ENCODE measurements at regions not wholly inside any gene's neighbourhood (a gene's known extent, or its start where the extent isn't known, plus 50 kb on each side); places are given as distances from the start of the nearest gene placed in this dataset.

DNA sequence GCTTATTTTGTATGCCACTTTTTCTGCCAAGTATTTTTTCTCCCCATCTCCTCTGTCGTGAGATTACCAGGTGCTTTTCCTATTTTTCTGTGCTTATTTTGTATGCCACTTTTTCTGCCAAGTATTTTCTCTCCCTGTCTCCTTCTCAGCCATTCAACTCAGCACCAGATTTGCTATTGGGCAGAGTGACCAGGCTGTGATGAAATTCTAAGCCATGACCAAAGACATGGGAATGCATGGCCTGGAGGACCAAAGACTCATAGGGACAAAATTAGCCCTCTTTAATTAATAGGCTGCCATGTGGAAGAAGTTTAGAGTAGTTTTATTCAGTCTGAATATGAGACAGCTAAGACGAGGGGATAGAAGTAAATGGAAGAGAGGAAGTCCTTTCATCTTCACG lies 257.4 kb downstream of the SQOR start:
- TF ChIP-seq TAF1 (IDR thresholded peaks at IDR 0.05; ENCODE audit: borderline replicate concordance, insufficient read depth, low read length) = no peak
- no peak for TF ChIP-seq SIN3A (IDR thresholded peaks at IDR 0.05; ENCODE audit: borderline replicate concordance, insufficient read depth, low read length)
- no peak for TF ChIP-seq POLR2AphosphoS5 (IDR thresholded peaks at IDR 0.05; ENCODE audit: low read depth, low read length)
- no peak for TF ChIP-seq REST (IDR thresholded peaks at IDR 0.05; ENCODE audit: insufficient read depth in 1 of 2, low read depth in 2 of 2, low read length in 2 of 2)
- no peak for TF ChIP-seq FOXP2 (optimal IDR thresholded peaks at IDR 0.05; ENCODE audit: borderline replicate concordance, extremely low read depth, extremely low read length, insufficient read depth)

DNA sequence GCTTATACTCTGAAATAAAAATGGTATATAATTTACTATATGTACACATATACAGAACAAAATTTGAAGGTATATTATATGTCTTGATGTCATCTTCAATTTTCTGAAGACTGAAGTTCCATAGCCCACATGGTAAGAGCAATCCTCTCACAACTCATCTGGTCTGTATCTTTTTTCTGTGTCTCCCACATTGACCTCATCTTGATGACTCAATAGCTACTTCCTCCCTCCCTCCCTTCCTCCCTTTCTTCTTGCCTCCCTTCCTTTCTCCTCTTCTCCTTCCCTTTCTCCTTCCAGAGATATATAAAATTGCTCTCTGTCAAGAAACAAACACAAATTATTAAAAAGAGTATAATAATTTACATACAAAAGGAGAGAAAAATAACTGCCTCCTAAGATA lies 268.5 kb downstream of the SQOR start:
- TF ChIP-seq REST (IDR thresholded peaks at IDR 0.05; ENCODE audit: insufficient read depth in 1 of 2, low read depth in 2 of 2, low read length in 2 of 2) (no peak), SIN3A (IDR thresholded peaks at IDR 0.05; ENCODE audit: borderline replicate concordance, insufficient read depth, low read length) (no peak), FOXP2 (optimal IDR thresholded peaks at IDR 0.05; ENCODE audit: borderline replicate concordance, extremely low read depth, extremely low read length, insufficient read depth) (no peak), POLR2AphosphoS5 (IDR thresholded peaks at IDR 0.05; ENCODE audit: low read depth, low read length) (no peak), TAF1 (IDR thresholded peaks at IDR 0.05; ENCODE audit: borderline replicate concordance, insufficient read depth, low read length) (no peak)

GRCh38 chr15:45904019-45904418 lies 269.2 kb downstream of the SQOR start:
- TF ChIP-seq POLR2AphosphoS5 (IDR thresholded peaks at IDR 0.05; ENCODE audit: low read depth, low read length) (no peak), FOXP2 (optimal IDR thresholded peaks at IDR 0.05; ENCODE audit: borderline replicate concordance, extremely low read depth, extremely low read length, insufficient read depth) (no peak), REST (IDR thresholded peaks at IDR 0.05; ENCODE audit: insufficient read depth in 1 of 2, low read depth in 2 of 2, low read length in 2 of 2) (no peak), TAF1 (IDR thresholded peaks at IDR 0.05; ENCODE audit: borderline replicate concordance, insufficient read depth, low read length) (no peak), SIN3A (IDR thresholded peaks at IDR 0.05; ENCODE audit: borderline replicate concordance, insufficient read depth, low read length) (no peak)

- no peak for TF ChIP-seq SIN3A (IDR thresholded peaks at IDR 0.05; ENCODE audit: borderline replicate concordance, insufficient read depth, low read length)
- TF ChIP-seq FOXP2 (optimal IDR thresholded peaks at IDR 0.05; ENCODE audit: borderline replicate concordance, extremely low read depth, extremely low read length, insufficient read depth) = no peak
- TF ChIP-seq TAF1 (IDR thresholded peaks at IDR 0.05; ENCODE audit: borderline replicate concordance, insufficient read depth, low read length) = no peak
- no peak for TF ChIP-seq REST (IDR thresholded peaks at IDR 0.05; ENCODE audit: insufficient read depth in 1 of 2, low read depth in 2 of 2, low read length in 2 of 2)
- no peak for TF ChIP-seq POLR2AphosphoS5 (IDR thresholded peaks at IDR 0.05; ENCODE audit: low read depth, low read length)
These were observed 271.4 kb downstream of the SQOR start for GRCh38 chr15:45906230-45906629.

- no peak for TF ChIP-seq POLR2AphosphoS5 (IDR thresholded peaks at IDR 0.05; ENCODE audit: low read depth, low read length)
- no peak for TF ChIP-seq FOXP2 (optimal IDR thresholded peaks at IDR 0.05; ENCODE audit: borderline replicate concordance, extremely low read depth, extremely low read length, insufficient read depth)
- no peak for TF ChIP-seq REST (IDR thresholded peaks at IDR 0.05; ENCODE audit: insufficient read depth in 1 of 2, low read depth in 2 of 2, low read length in 2 of 2)
- no peak for TF ChIP-seq TAF1 (IDR thresholded peaks at IDR 0.05; ENCODE audit: borderline replicate concordance, insufficient read depth, low read length)
- no peak for TF ChIP-seq SIN3A (IDR thresholded peaks at IDR 0.05; ENCODE audit: borderline replicate concordance, insufficient read depth, low read length)
These were observed 275.8 kb downstream of the SQOR start for GRCh38 chr15:45910671-45911070.
